CD14-positive monocyte (primary cell): ENCODE measurements at regions not wholly inside any gene's neighbourhood (a gene's known extent, or its start where the extent isn't known, plus 50 kb on each side); places are given as distances from the start of the nearest gene placed in this dataset.

Source experiments
- DNase-seq, 3 donors: peaks; one replicate each; pipeline ENCODE4 v3.0.0-alpha.2; 2011 to 2022
- H2AFZ ChIP-seq: 2 replicates; pipeline ENCODE4 v1.6.0; 2012; ENCODE audit warnings: mild to moderate bottlenecking, low read depth, low read length, inconsistent platforms; ENCODE audit not compliant: insufficient read depth, poor library complexity, severe bottlenecking
- H3K27ac ChIP-seq, 2 donors: 1 replicate in 1 of 2; 2 replicates in 1 of 2; pipeline ENCODE4 v1.5.1; 2012 to 2013; ENCODE audit warnings: low read length in 2 of 2, control low read depth in 1 of 2, inconsistent platforms in 1 of 2, low read depth in 1 of 2, mild to moderate bottlenecking in 1 of 2
- H3K27me3 ChIP-seq, 2 donors: one replicate each; pipeline versions ENCODE4 v1.6.0 to v1.6.1; 2011 to 2013; ENCODE audit warnings: low read length in 2 of 2; ENCODE audit not compliant: control insufficient read depth in 2 of 2, insufficient read depth in 2 of 2
- H3K36me3 ChIP-seq, 2 donors: replicated peaks in 1 of 2; 1 replicate in 1 of 2; 2 replicates in 1 of 2; pipeline versions ENCODE4 v1.5.1 to v1.6.1; 2012 to 2013; ENCODE audit warnings: low read length in 2 of 2, control low read depth in 1 of 2, inconsistent platforms in 1 of 2, mild to moderate bottlenecking in 1 of 2; ENCODE audit not compliant: insufficient read depth in 2 of 2, control insufficient read depth in 1 of 2
- H3K4me1 ChIP-seq, 2 donors: 1 replicate in 1 of 2; 2 replicates in 1 of 2; pipeline versions ENCODE4 v1.5.1 to v1.6.1; 2012 to 2013; ENCODE audit warnings: low read length in 2 of 2, control low read depth in 1 of 2, inconsistent platforms in 1 of 2, mild to moderate bottlenecking in 1 of 2, moderate library complexity in 1 of 2; ENCODE audit not compliant: insufficient read depth in 2 of 2, control insufficient read depth in 1 of 2
- H3K4me2 ChIP-seq: replicated peaks from 2 replicates; pipeline ENCODE3; 2012; ENCODE audit warnings: low read length, moderate library complexity, mild to moderate bottlenecking; ENCODE audit not compliant: poor library complexity, severe bottlenecking; ENCODE audit errors: extremely low read depth
- H3K4me3 ChIP-seq, 3 experiments: fragments of 200-600 bp in 1 of 3; sonication (generic) in 1 of 3; replicated peaks in 1 of 3; 1 replicate in 2 of 3; 2 replicates in 1 of 3; pipeline ENCODE4 v1.5.1; 2011 to 2013; ENCODE audit warnings: low read length in 3 of 3, mild to moderate bottlenecking in 3 of 3, control low read depth in 2 of 3, low read depth in 2 of 3, inconsistent platforms in 1 of 3, moderate library complexity in 1 of 3
- H3K79me2 ChIP-seq: 2 replicates; pipeline ENCODE4 v1.6.0; 2012; ENCODE audit warnings: mild to moderate bottlenecking, control low read depth, inconsistent platforms, low read length, moderate library complexity; ENCODE audit not compliant: insufficient read depth
- H3K9ac ChIP-seq: 2 replicates; pipeline ENCODE4 v1.6.0; 2017; ENCODE audit warnings: low read length, mild to moderate bottlenecking; ENCODE audit not compliant: insufficient read depth, poor library complexity, severe bottlenecking
- H3K9me3 ChIP-seq, 2 donors: replicated peaks in 1 of 2; 1 replicate in 1 of 2; 2 replicates in 1 of 2; pipeline versions ENCODE4 v1.5.1 to v1.6.1; 2012 to 2013; ENCODE audit warnings: low read length in 2 of 2, control low read depth in 1 of 2; ENCODE audit not compliant: control insufficient read depth in 1 of 2, insufficient read depth in 1 of 2
- H4K20me1 ChIP-seq: 2 replicates; pipeline ENCODE4 v1.6.0; 2012; ENCODE audit warnings: mild to moderate bottlenecking, low read length, control low read depth, moderate library complexity; ENCODE audit not compliant: insufficient read depth
- H3K27ac Mint-ChIP-seq, 7 donors: one replicate each; pipeline ENCODE4 v1.8.0; 2020; ENCODE audit warnings: mild to moderate bottlenecking in 7 of 7, mixed read lengths in 7 of 7, moderate library complexity in 6 of 7, inconsistent platforms in 2 of 7
- H3K27me3 Mint-ChIP-seq, 3 donors: one replicate each; pipeline ENCODE4 v1.8.0; 2021 to 2022; ENCODE audit warnings: low read depth in 3 of 3, mild to moderate bottlenecking in 3 of 3, mixed read lengths in 3 of 3, moderate library complexity in 3 of 3, inconsistent platforms in 1 of 3
- H3K36me3 Mint-ChIP-seq, 2 donors: one replicate each; pipeline ENCODE4 v1.8.0; 2020; ENCODE audit warnings: mixed read lengths in 2 of 2, inconsistent platforms in 1 of 2, mild to moderate bottlenecking in 1 of 2
- H3K4me1 Mint-ChIP-seq: one replicate; pipeline ENCODE4 v1.8.0; 2020; ENCODE audit warnings: mild to moderate bottlenecking, mixed read lengths
- H3K4me3 Mint-ChIP-seq, 2 donors: one replicate each; pipeline ENCODE4 v1.8.0; 2020; ENCODE audit warnings: mild to moderate bottlenecking in 2 of 2, mixed read lengths in 2 of 2, moderate library complexity in 1 of 2
- H3K9me3 Mint-ChIP-seq, 7 donors: one replicate each; pipeline ENCODE4 v1.8.0; 2020 to 2022; ENCODE audit warnings: mixed read lengths in 7 of 7, mild to moderate bottlenecking in 6 of 7, moderate library complexity in 6 of 7, inconsistent platforms in 2 of 7
- CTCF ChIP-seq: fragments of 200-600 bp; IDR thresholded peaks from one replicate; pipeline ENCODE4 v1.8.0; 2022; ENCODE audit warnings: antibody characterized with exemption, mild to moderate bottlenecking
- WGBS: methylation state at CpG from one replicate; pipeline ENCODE4 v1.1.5; 2013; ENCODE audit warnings: missing lambda C conversion rate; ENCODE audit not compliant: insufficient coverage; 5-methylcytosine and 5-hydroxymethylcytosine counted together
- intact Hi-C, 2 donors: fragments of 100-400 bp; cut with micrococcal nuclease; formaldehyde crosslinking; loops; one replicate each; pipeline versions ENCODE4 v1.15.0 to v1.15.1; 2023

GRCh38 chr13:83950293-83950692, 68.0 kb upstream of the SLITRK1 start:
- Mint-ChIP-seq H3K36me3 (no peaks in the 10 kb centered on the region), H3K27ac (no peak overlapping the region), H3K4me3 (no peak overlapping the region), H3K27me3 (no peaks in the 10 kb centered on the region), H3K9me3 (peaks cover 0 to 5% (median 0%) of the 10 kb centered on the region in 7 donors), H3K4me1 (no peaks in the 10 kb centered on the region)
- no peak for DNase-seq
- Histone ChIP-seq H3K27ac (no peak overlapping the region), H3K4me1 (no peaks in the 10 kb centered on the region), H3K9ac (no peak overlapping the region), H3K9me3 (no peaks in the 10 kb centered on the region), H3K79me2 (no peaks in the 10 kb centered on the region), H3K36me3 (no peaks in the 10 kb centered on the region), H4K20me1 (no peaks in the 10 kb centered on the region), H3K27me3 (no peaks in the 10 kb centered on the region), H3K4me3 (no peak overlapping the region), H2AFZ (no peak overlapping the region), H3K4me2 (no peak overlapping the region)
- intact Hi-C loops = no loop called here
- no CpG with 5 or more reads among the region's 1 CpG for WGBS
- no peak for TF ChIP-seq CTCF

GRCh38 chr13:83943530-83944279, 61.4 kb upstream of the SLITRK1 start:
- WGBS = 60% methylated on average over 1 of the region's 6 CpGs
- Mint-ChIP-seq H3K4me3 (no peak overlapping the region), H3K36me3 (no peaks in the 10 kb centered on the region)

More at GRCh38 chr13:83943530-83944279, 61.4 kb upstream of the SLITRK1 start:
- no peak for TF ChIP-seq CTCF
- peaks cover 0 to 7% (median 2%) of the 10 kb centered on the region in 7 donors for H3K9me3 Mint-ChIP-seq
- Histone ChIP-seq H3K9ac (no peak overlapping the region), H3K4me1 (no peaks in the 10 kb centered on the region), H3K27ac (no peak overlapping the region), H3K79me2 (no peaks in the 10 kb centered on the region), H3K4me2 (no peak overlapping the region), H3K4me3 (no peak overlapping the region), H4K20me1 (no peaks in the 10 kb centered on the region), H3K9me3 (peaks cover 0 to 4% of the 10 kb centered on the region in 2 donors), H3K27me3 (no peaks in the 10 kb centered on the region), H2AFZ (no peak overlapping the region), H3K36me3 (no peaks in the 10 kb centered on the region)
- no peaks in the 10 kb centered on the region for H3K27me3 Mint-ChIP-seq
- H3K27ac Mint-ChIP-seq = no peak overlapping the region
- no peak for DNase-seq
- H3K4me1 Mint-ChIP-seq = no peaks in the 10 kb centered on the region
- intact Hi-C loops = no loop called here
